ENCODE measurements at regions not wholly inside any gene's neighbourhood (a gene's known extent, or its start where the extent isn't known, plus 50 kb on each side); places are given as distances from the start of the nearest gene placed in this dataset.

- Histone ChIP-seq H3K9me3 (ENCODE audit: low read length) (no peaks in the 10 kb centered on the region), H3K9ac (ENCODE audit: low read length) (no peak overlapping the region), H3K36me3 (ENCODE audit: insufficient read depth, low read length) (no peaks in the 10 kb centered on the region), H3K27me3 (ENCODE audit: insufficient read depth, low read length) (no peaks in the 10 kb centered on the region), H3K27ac (ENCODE audit: low read depth, low read length, poor library complexity, severe bottlenecking) (no peak overlapping the region), H2AFZ (ENCODE audit: low read length) (no peak overlapping the region), H3F3A (ENCODE audit: insufficient read depth, low read length) (no peaks in the 10 kb centered on the region), H4K20me1 (ENCODE audit: insufficient read depth, low read length) (no peaks in the 10 kb centered on the region), H3K4me3 (ENCODE audit: low read depth, low read length, poor library complexity, severe bottlenecking) (no peak overlapping the region), H3K79me2 (ENCODE audit: insufficient read depth, low read length) (no peaks in the 10 kb centered on the region), H3K9me2 (ENCODE audit: low read depth, low read length) (no peaks in the 10 kb centered on the region), H3K4me1 (ENCODE audit: insufficient read depth, low read length, severe bottlenecking) (no peaks in the 10 kb centered on the region), H3K4me2 (ENCODE audit: low read length) (no peak overlapping the region)
- no peak for TF ChIP-seq EZH2 (IDR thresholded peaks at IDR 0.05; ENCODE audit: borderline replicate concordance, low read length)
Observed at GRCh38 chr5:103434057-103434456, 128.5 kb downstream of the NUDT12 start.

GRCh38 chr5:103433211-103433610 is 129.4 kb downstream of the NUDT12 start:
- no peaks in the 10 kb centered on the region for H3K4me1 ChIP-seq (ENCODE audit: insufficient read depth, low read length, severe bottlenecking)
- TF ChIP-seq EZH2 (IDR thresholded peaks at IDR 0.05; ENCODE audit: borderline replicate concordance, low read length): no peak
- TF ChIP-seq, protein P1, sequence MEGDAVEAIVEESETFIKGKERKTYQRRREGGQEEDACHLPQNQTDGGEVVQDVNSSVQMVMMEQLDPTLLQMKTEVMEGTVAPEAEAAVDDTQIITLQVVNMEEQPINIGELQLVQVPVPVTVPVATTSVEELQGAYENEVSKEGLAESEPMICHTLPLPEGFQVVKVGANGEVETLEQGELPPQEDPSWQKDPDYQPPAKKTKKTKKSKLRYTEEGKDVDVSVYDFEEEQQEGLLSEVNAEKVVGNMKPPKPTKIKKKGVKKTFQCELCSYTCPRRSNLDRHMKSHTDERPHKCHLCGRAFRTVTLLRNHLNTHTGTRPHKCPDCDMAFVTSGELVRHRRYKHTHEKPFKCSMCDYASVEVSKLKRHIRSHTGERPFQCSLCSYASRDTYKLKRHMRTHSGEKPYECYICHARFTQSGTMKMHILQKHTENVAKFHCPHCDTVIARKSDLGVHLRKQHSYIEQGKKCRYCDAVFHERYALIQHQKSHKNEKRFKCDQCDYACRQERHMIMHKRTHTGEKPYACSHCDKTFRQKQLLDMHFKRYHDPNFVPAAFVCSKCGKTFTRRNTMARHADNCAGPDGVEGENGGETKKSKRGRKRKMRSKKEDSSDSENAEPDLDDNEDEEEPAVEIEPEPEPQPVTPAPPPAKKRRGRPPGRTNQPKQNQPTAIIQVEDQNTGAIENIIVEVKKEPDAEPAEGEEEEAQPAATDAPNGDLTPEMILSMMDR (IDR thresholded peaks at IDR 0.05; ENCODE audit: low read length): no peak
- no peaks in the 10 kb centered on the region for H3F3A ChIP-seq (ENCODE audit: insufficient read depth, low read length)
- H3K4me2 ChIP-seq (ENCODE audit: low read length): no peak overlapping the region
- no peaks in the 10 kb centered on the region for H3K9me3 ChIP-seq (ENCODE audit: low read length)
- no peaks in the 10 kb centered on the region for H3K9me2 ChIP-seq (ENCODE audit: low read depth, low read length)
- H3K4me3 ChIP-seq (ENCODE audit: low read depth, low read length, poor library complexity, severe bottlenecking): no peak overlapping the region
- H3K27me3 ChIP-seq (ENCODE audit: insufficient read depth, low read length): no peaks in the 10 kb centered on the region
- H3K9ac ChIP-seq (ENCODE audit: low read length): no peak overlapping the region
- no peaks in the 10 kb centered on the region for H3K36me3 ChIP-seq (ENCODE audit: insufficient read depth, low read length)
- no peaks in the 10 kb centered on the region for H4K20me1 ChIP-seq (ENCODE audit: insufficient read depth, low read length)
- no peak overlapping the region for H3K27ac ChIP-seq (ENCODE audit: low read depth, low read length, poor library complexity, severe bottlenecking)
- H2AFZ ChIP-seq (ENCODE audit: low read length): no peak overlapping the region
- no peaks in the 10 kb centered on the region for H3K79me2 ChIP-seq (ENCODE audit: insufficient read depth, low read length)

GRCh38 chr5:103428923-103429322 is 133.7 kb downstream of the NUDT12 start:
- no peak overlapping the region for H3K9ac ChIP-seq (ENCODE audit: low read length)
- H3K4me1 ChIP-seq (ENCODE audit: insufficient read depth, low read length, severe bottlenecking): no peaks in the 10 kb centered on the region
- no peaks in the 10 kb centered on the region for H3K79me2 ChIP-seq (ENCODE audit: insufficient read depth, low read length)
- H3K27me3 ChIP-seq (ENCODE audit: insufficient read depth, low read length): no peaks in the 10 kb centered on the region
- no peak overlapping the region for H3K4me3 ChIP-seq (ENCODE audit: low read depth, low read length, poor library complexity, severe bottlenecking)
- H2AFZ ChIP-seq (ENCODE audit: low read length): no peak overlapping the region
- no peak for TF ChIP-seq EZH2 (IDR thresholded peaks at IDR 0.05; ENCODE audit: borderline replicate concordance, low read length)
- TF ChIP-seq, protein P1 (IDR thresholded peaks at IDR 0.05; ENCODE audit: low read length): no peak
- no peak overlapping the region for H3K27ac ChIP-seq (ENCODE audit: low read depth, low read length, poor library complexity, severe bottlenecking)
- H3F3A ChIP-seq (ENCODE audit: insufficient read depth, low read length): no peaks in the 10 kb centered on the region
- H4K20me1 ChIP-seq (ENCODE audit: insufficient read depth, low read length): no peaks in the 10 kb centered on the region
- no peak overlapping the region for H3K4me2 ChIP-seq (ENCODE audit: low read length)
- no peaks in the 10 kb centered on the region for H3K36me3 ChIP-seq (ENCODE audit: insufficient read depth, low read length)
- no peaks in the 10 kb centered on the region for H3K9me2 ChIP-seq (ENCODE audit: low read depth, low read length)
- H3K9me3 ChIP-seq (ENCODE audit: low read length): no peaks in the 10 kb centered on the region

- H2AFZ ChIP-seq (ENCODE audit: low read length): no peak overlapping the region
- H3F3A ChIP-seq (ENCODE audit: insufficient read depth, low read length): no peaks in the 10 kb centered on the region
- H3K27ac ChIP-seq (ENCODE audit: low read depth, low read length, poor library complexity, severe bottlenecking): no peak overlapping the region
- TF ChIP-seq, protein P1 (IDR thresholded peaks at IDR 0.05; ENCODE audit: low read length): no peak
- no peak for TF ChIP-seq EZH2 (IDR thresholded peaks at IDR 0.05; ENCODE audit: borderline replicate concordance, low read length)
- no peaks in the 10 kb centered on the region for H4K20me1 ChIP-seq (ENCODE audit: insufficient read depth, low read length)
- no peak overlapping the region for H3K4me3 ChIP-seq (ENCODE audit: low read depth, low read length, poor library complexity, severe bottlenecking)
- no peaks in the 10 kb centered on the region for H3K36me3 ChIP-seq (ENCODE audit: insufficient read depth, low read length)
- H3K27me3 ChIP-seq (ENCODE audit: insufficient read depth, low read length): no peaks in the 10 kb centered on the region
- no peaks in the 10 kb centered on the region for H3K9me3 ChIP-seq (ENCODE audit: low read length)
- no peak overlapping the region for H3K9ac ChIP-seq (ENCODE audit: low read length)
- H3K4me2 ChIP-seq (ENCODE audit: low read length): no peak overlapping the region
- H3K79me2 ChIP-seq (ENCODE audit: insufficient read depth, low read length): no peaks in the 10 kb centered on the region
- H3K9me2 ChIP-seq (ENCODE audit: low read depth, low read length): no peaks in the 10 kb centered on the region
- no peaks in the 10 kb centered on the region for H3K4me1 ChIP-seq (ENCODE audit: insufficient read depth, low read length, severe bottlenecking)
Observed at GRCh38 chr5:103428411-103428871, 134.1 kb downstream of the NUDT12 start.

All from OCI-LY1 (cell line).